ENCODE measurements at regions not wholly inside any gene's neighbourhood (a gene's known extent, or its start where the extent isn't known, plus 50 kb on each side); places are given as distances from the start of the nearest gene placed in this dataset.

DNA sequence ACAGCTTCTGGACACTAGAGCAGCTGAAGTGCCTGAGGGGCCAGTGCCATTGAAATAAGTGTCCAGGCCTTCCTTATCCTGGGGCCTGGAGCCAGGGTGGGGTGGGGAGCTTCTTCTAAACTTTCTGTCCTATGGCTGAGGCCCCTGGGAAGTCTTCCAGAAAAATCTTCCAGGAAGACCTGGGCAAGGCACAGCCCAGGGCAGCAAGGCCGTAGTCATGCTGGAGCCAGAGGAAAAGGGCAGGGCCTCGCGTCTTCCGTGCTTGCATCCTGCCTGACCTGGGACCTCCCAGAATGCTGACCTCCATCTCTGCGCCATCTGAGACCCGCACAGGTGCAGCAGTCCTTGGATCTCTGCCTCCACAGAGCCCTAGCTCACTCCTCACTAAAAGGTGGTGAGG lies 96.7 kb upstream of the SLC44A3 start (continued):
- TF ChIP-seq ZNF626 (tag by site-specific recombination; IDR thresholded peaks at IDR 0.05): no peak
- TF ChIP-seq, protein P1, sequence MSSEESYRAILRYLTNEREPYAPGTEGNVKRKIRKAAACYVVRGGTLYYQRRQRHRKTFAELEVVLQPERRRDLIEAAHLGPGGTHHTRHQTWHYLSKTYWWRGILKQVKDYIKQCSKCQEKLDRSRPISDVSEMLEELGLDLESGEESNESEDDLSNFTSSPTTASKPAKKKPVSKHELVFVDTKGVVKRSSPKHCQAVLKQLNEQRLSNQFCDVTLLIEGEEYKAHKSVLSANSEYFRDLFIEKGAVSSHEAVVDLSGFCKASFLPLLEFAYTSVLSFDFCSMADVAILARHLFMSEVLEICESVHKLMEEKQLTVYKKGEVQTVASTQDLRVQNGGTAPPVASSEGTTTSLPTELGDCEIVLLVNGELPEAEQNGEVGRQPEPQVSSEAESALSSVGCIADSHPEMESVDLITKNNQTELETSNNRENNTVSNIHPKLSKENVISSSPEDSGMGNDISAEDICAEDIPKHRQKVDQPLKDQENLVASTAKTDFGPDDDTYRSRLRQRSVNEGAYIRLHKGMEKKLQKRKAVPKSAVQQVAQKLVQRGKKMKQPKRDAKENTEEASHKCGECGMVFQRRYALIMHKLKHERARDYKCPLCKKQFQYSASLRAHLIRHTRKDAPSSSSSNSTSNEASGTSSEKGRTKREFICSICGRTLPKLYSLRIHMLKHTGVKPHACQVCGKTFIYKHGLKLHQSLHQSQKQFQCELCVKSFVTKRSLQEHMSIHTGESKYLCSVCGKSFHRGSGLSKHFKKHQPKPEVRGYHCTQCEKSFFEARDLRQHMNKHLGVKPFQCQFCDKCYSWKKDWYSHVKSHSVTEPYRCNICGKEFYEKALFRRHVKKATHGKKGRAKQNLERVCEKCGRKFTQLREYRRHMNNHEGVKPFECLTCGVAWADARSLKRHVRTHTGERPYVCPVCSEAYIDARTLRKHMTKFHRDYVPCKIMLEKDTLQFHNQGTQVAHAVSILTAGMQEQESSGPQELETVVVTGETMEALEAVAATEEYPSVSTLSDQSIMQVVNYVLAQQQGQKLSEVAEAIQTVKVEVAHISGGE (tag by site-specific recombination; conservative IDR thresholded peaks at IDR 0.05; ENCODE audit: low read depth): no peak
- TF ChIP-seq, protein P2, sequence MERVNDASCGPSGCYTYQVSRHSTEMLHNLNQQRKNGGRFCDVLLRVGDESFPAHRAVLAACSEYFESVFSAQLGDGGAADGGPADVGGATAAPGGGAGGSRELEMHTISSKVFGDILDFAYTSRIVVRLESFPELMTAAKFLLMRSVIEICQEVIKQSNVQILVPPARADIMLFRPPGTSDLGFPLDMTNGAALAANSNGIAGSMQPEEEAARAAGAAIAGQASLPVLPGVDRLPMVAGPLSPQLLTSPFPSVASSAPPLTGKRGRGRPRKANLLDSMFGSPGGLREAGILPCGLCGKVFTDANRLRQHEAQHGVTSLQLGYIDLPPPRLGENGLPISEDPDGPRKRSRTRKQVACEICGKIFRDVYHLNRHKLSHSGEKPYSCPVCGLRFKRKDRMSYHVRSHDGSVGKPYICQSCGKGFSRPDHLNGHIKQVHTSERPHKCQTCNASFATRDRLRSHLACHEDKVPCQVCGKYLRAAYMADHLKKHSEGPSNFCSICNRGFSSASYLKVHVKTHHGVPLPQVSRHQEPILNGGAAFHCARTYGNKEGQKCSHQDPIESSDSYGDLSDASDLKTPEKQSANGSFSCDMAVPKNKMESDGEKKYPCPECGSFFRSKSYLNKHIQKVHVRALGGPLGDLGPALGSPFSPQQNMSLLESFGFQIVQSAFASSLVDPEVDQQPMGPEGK (tag by site-specific recombination; IDR thresholded peaks at IDR 0.05): no peak
- TF ChIP-seq ZNF140 (tag by site-specific recombination; IDR thresholded peaks at IDR 0.05): no peak
- no peak for TF ChIP-seq ZNF544 (tag by site-specific recombination; IDR thresholded peaks at IDR 0.05)
- no peak for TF ChIP-seq ZNF302 (tag by site-specific recombination; IDR thresholded peaks at IDR 0.05; ENCODE audit: low read depth)
- no peak for TF ChIP-seq KLF7 (tag by site-specific recombination; IDR thresholded peaks at IDR 0.05; ENCODE audit: borderline replicate concordance)
- no peak for TF ChIP-seq ZNF266 (tag by site-specific recombination; IDR thresholded peaks at IDR 0.05; ENCODE audit: low read depth)
- no peak for TF ChIP-seq ZBTB21 (tag by site-specific recombination; IDR thresholded peaks at IDR 0.05)
- no peak for TF ChIP-seq ZNF707 (tag by site-specific recombination; IDR thresholded peaks at IDR 0.05)
- no peak for TF ChIP-seq SP3 (tag by site-specific recombination; IDR thresholded peaks at IDR 0.05)

DNA sequence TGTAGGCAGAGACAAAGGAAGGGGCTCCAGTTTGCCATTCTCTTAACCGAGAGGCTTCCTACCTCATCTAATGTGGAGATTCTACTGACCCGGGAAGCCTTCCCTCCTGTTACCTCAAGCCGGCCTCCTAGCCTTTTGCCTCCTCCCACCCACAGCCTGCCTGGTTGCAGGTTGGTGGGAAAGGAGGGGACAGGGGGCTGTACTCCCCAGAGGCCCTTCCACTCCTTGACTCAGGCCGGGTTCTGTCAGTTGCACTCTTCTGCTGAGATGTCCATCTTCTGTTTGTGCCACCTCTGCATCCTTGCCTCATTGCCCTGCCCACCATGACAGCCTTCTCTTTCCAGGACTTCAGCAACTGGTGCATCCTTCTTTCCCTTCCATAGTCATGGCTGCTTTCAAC lies 98.0 kb upstream of the SLC44A3 start:
- CTCF ChIA-PET: interaction anchor here (1.1 kb wide), 1 partner anchor 118 kb away, joined by 4 read pairs; no protein-coding TSS in a partner anchor
- H3K27ac ChIP-seq (ENCODE audit: extremely low read depth, low read depth, low read length): no peak overlapping the region
- H3K36me3 ChIP-seq (ENCODE audit: control insufficient read depth in 2 of 2, insufficient read depth in 1 of 2, low read length in 2 of 2): no peaks in the 10 kb centered on the region
- no peaks in the 10 kb centered on the region for H3K4me1 ChIP-seq (ENCODE audit: control insufficient read depth, insufficient read depth, low read length)
- POLR2A ChIA-PET: no interaction called here
- H3K4me3 ChIP-seq (ENCODE audit: low read depth, low read length): no peak overlapping the region
- no peak for TF ChIP-seq ZNF175 (tag by site-specific recombination; IDR thresholded peaks at IDR 0.05)
- TF ChIP-seq ZSCAN30 (tag by site-specific recombination; IDR thresholded peaks at IDR 0.05): no peak
- TF ChIP-seq, protein P3, sequence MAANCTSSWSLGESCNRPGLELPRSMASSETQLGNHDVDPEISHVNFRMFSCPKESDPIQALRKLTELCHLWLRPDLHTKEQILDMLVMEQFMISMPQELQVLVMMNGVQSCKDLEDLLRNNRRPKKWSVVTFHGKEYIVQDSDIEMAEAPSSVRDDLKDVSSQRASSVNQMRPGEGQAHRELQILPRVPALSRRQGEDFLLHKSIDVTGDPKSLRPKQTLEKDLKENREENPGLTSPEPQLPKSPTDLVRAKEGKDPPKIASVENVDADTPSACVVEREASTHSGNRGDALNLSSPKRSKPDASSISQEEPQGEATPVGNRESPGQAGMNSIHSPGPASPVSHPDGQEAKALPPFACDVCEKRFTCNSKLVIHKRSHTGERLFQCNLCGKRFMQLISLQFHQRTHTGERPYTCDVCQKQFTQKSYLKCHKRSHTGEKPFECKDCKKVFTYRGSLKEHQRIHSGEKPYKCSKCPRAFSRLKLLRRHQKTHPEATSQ (tag by site-specific recombination; IDR thresholded peaks at IDR 0.05): no peak
- no peak for TF ChIP-seq ZNF596 (tag by site-specific recombination; IDR thresholded peaks at IDR 0.05)
- no peaks in the 10 kb centered on the region for H3K9me3 ChIP-seq (ENCODE audit: control insufficient read depth, insufficient read depth, low read depth, low read length)

DNA sequence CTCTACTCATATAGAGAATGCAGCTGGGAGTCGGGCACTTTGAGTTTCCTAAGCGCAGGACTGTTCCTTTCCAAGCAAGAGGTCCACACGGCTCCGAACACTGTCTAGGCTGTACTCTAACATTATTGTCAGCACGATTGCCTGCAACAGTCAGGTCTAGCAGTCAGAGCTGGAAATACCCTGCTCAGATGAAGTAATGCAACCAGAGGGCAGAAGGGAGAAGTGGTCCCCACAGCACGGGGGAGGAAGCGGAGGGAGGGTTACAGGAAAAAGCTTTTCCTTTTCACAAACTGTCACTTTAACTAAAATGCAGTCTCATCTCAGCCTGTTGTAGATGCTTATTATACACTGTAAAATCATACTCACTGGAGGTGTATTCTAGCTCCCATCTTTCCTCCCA lies 98.9 kb upstream of the SLC44A3 start:
- CTCF ChIA-PET: interaction anchor here (1.3 kb wide), 1 partner anchor 9 kb away, joined by 3 read pairs; no protein-coding TSS in a partner anchor
- Histone ChIP-seq H3K9me3 (ENCODE audit: control insufficient read depth, insufficient read depth, low read depth, low read length) (no peaks in the 10 kb centered on the region), H3K36me3 (ENCODE audit: control insufficient read depth in 2 of 2, insufficient read depth in 1 of 2, low read length in 2 of 2) (no peaks in the 10 kb centered on the region), H3K4me3 (ENCODE audit: low read depth, low read length) (no peak overlapping the region), H3K4me1 (ENCODE audit: control insufficient read depth, insufficient read depth, low read length) (no peaks in the 10 kb centered on the region), H3K27ac (ENCODE audit: extremely low read depth, low read depth, low read length) (no peak overlapping the region)
- POLR2A ChIA-PET: no interaction called here
- TF ChIP-seq, protein P4, sequence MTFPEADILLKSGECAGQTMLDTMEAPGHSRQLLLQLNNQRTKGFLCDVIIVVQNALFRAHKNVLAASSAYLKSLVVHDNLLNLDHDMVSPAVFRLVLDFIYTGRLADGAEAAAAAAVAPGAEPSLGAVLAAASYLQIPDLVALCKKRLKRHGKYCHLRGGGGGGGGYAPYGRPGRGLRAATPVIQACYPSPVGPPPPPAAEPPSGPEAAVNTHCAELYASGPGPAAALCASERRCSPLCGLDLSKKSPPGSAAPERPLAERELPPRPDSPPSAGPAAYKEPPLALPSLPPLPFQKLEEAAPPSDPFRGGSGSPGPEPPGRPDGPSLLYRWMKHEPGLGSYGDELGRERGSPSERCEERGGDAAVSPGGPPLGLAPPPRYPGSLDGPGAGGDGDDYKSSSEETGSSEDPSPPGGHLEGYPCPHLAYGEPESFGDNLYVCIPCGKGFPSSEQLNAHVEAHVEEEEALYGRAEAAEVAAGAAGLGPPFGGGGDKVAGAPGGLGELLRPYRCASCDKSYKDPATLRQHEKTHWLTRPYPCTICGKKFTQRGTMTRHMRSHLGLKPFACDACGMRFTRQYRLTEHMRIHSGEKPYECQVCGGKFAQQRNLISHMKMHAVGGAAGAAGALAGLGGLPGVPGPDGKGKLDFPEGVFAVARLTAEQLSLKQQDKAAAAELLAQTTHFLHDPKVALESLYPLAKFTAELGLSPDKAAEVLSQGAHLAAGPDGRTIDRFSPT (tag by site-specific recombination; IDR thresholded peaks at IDR 0.05): no peak
- TF ChIP-seq REPIN1 (tag by site-specific recombination; IDR thresholded peaks at IDR 0.05; ENCODE audit: low read depth): no peak
- TF ChIP-seq, protein P5, sequence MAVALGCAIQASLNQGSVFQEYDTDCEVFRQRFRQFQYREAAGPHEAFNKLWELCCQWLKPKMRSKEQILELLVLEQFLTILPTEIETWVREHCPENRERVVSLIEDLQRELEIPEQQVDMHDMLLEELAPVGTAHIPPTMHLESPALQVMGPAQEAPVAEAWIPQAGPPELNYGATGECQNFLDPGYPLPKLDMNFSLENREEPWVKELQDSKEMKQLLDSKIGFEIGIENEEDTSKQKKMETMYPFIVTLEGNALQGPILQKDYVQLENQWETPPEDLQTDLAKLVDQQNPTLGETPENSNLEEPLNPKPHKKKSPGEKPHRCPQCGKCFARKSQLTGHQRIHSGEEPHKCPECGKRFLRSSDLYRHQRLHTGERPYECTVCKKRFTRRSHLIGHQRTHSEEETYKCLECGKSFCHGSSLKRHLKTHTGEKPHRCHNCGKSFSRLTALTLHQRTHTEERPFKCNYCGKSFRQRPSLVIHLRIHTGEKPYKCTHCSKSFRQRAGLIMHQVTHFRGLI (tag by site-specific recombination; IDR thresholded peaks at IDR 0.05): no peak
- TF ChIP-seq MEIS1 (CRISPR knock-in tag; IDR thresholded peaks at IDR 0.05; ENCODE audit: borderline replicate concordance): no peak
- no peak for TF ChIP-seq ZFP3 (tag by site-specific recombination; IDR thresholded peaks at IDR 0.05; ENCODE audit: low read depth)
- TF ChIP-seq ZNF768 (tag by site-specific recombination; IDR thresholded peaks at IDR 0.05): no peak
- TF ChIP-seq ZNF624 (tag by site-specific recombination; IDR thresholded peaks at IDR 0.05): no peak
- TF ChIP-seq, protein P6, sequence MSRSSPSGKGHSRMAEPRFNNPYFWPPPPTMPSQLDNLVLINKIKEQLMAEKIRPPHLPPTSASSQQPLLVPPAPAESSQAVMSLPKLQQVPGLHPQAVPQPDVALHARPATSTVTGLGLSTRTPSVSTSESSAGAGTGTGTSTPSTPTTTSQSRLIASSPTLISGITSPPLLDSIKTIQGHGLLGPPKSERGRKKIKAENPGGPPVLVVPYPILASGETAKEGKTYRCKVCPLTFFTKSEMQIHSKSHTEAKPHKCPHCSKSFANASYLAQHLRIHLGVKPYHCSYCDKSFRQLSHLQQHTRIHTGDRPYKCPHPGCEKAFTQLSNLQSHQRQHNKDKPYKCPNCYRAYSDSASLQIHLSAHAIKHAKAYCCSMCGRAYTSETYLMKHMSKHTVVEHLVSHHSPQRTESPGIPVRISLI (tag by site-specific recombination; IDR thresholded peaks at IDR 0.05): no peak
